Small intestine (tissue), 7 donors: ENCODE measurements at regions not wholly inside any gene's neighbourhood (a gene's known extent, or its start where the extent isn't known, plus 50 kb on each side); places are given as distances from the start of the nearest gene placed in this dataset.

ENCODE experiments used
- DNase-seq, 2 donors: peaks; one replicate each; pipeline versions ENCODE4 v3.0.0 to v3.0.0-alpha.2; 2013
- FAIRE-seq: peaks from 2 replicates; lab custom pipeline; 2012; peaks lifted over from hg19 to GRCh38; lab: Jason Lieb, UNC
- H3K27ac ChIP-seq, 3 donors: one replicate each; pipeline ENCODE4 v1.5.1; 2013; ENCODE audit warnings: low read length in 2 of 3, mild to moderate bottlenecking in 2 of 3, control low read depth in 1 of 3, inconsistent platforms in 1 of 3, low read depth in 1 of 3, moderate library complexity in 1 of 3
- H3K27me3 ChIP-seq, 3 donors: one replicate each; pipeline ENCODE4 v1.6.1; 2013; ENCODE audit warnings: low read length in 3 of 3, inconsistent platforms in 1 of 3; ENCODE audit not compliant: control insufficient read depth in 3 of 3, insufficient read depth in 3 of 3
- H3K36me3 ChIP-seq, 3 donors: one replicate each; pipeline ENCODE4 v1.6.1; 2013; ENCODE audit warnings: low read length in 3 of 3, inconsistent platforms in 1 of 3, low read depth in 1 of 3, mild to moderate bottlenecking in 1 of 3, moderate library complexity in 1 of 3; ENCODE audit not compliant: control insufficient read depth in 3 of 3, insufficient read depth in 2 of 3
- H3K4me1 ChIP-seq, 3 donors: one replicate each; pipeline ENCODE4 v1.6.1; 2013; ENCODE audit warnings: low read length in 2 of 3, inconsistent platforms in 1 of 3, low read depth in 1 of 3, mild to moderate bottlenecking in 1 of 3, moderate library complexity in 1 of 3; ENCODE audit not compliant: control insufficient read depth in 3 of 3, insufficient read depth in 2 of 3
- H3K4me3 ChIP-seq, 3 donors: one replicate each; pipeline ENCODE4 v1.5.1; 2013; ENCODE audit warnings: low read length in 3 of 3, control low read depth in 1 of 3, inconsistent platforms in 1 of 3, low read depth in 1 of 3, mild to moderate bottlenecking in 1 of 3, moderate library complexity in 1 of 3
- H3K9me3 ChIP-seq, 2 donors: one replicate each; pipeline ENCODE4 v1.6.1; 2013; ENCODE audit warnings: low read depth in 1 of 2, low read length in 1 of 2; ENCODE audit not compliant: control insufficient read depth in 2 of 2, insufficient read depth in 1 of 2
- whole genome bisulfite sequencing, 3 donors: extraction: QIAGEN DNeasy Blood & Tissue Kit; methylation state at CpG; one replicate each; pipeline ENCODE4 v1.1.7; 2013; 5-methylcytosine and 5-hydroxymethylcytosine counted together
- donor health status: healthy with polysubstance abuse.
- donor health status: control.
- donor health status: control.
- donor health status: Bipolar disorder and iron deficiency.
- donor health status: healthy.

- DNase-seq (no peak), FAIRE-seq (no peak)
- no peaks in the 10 kb centered on the region for H3K36me3 ChIP-seq
- no peaks in the 10 kb centered on the region for H3K4me1 ChIP-seq
- H3K27me3 ChIP-seq: no peaks in the 10 kb centered on the region
- H3K9me3 ChIP-seq: no peaks in the 10 kb centered on the region
- no peak overlapping the region for H3K4me3 ChIP-seq
- WGBS, 3 donors: 51 to 59% (median 56%) methylated on average over 9 to 10 of the region's 10 CpGs
- no peak overlapping the region for H3K27ac ChIP-seq
Observed at GRCh38 chr2:2706306-2706705, 375.2 kb upstream of the MYT1L start.

GRCh38 chr2:2705871-2706270 is 374.8 kb upstream of the MYT1L start:
- H3K27me3 ChIP-seq: no peaks in the 10 kb centered on the region
- no peak for DNase-seq
- no peak overlapping the region for H3K27ac ChIP-seq
- 30 to 73% (median 36%) methylated on average over 10 of the region's 10 CpGs for WGBS, 3 donors
- no peaks in the 10 kb centered on the region for H3K4me1 ChIP-seq
- H3K36me3 ChIP-seq: no peaks in the 10 kb centered on the region
- no peak overlapping the region for H3K4me3 ChIP-seq
- no peaks in the 10 kb centered on the region for H3K9me3 ChIP-seq
- no peak for FAIRE-seq

GRCh38 chr2:2704428-2705090 is 373.5 kb upstream of the MYT1L start:
- Histone ChIP-seq H3K9me3 (no peaks in the 10 kb centered on the region), H3K36me3 (no peaks in the 10 kb centered on the region), H3K27ac (no peak overlapping the region), H3K27me3 (no peaks in the 10 kb centered on the region), H3K4me3 (no peak overlapping the region), H3K4me1 (no peaks in the 10 kb centered on the region)
- WGBS, 3 donors: 69 to 80% (median 75%) methylated on average over 13 of the region's 13 CpGs
- no peak for FAIRE-seq
- DNase-seq: no peak

- FAIRE-seq: no peak
Observed at GRCh38 chr2:2703762-2704427, 372.8 kb upstream of the MYT1L start.

GRCh38 chr2:2703172-2703571 is 372.1 kb upstream of the MYT1L start:
- H3K9me3 ChIP-seq: no peaks in the 10 kb centered on the region
- H3K36me3 ChIP-seq: no peaks in the 10 kb centered on the region
- H3K27ac ChIP-seq: no peak overlapping the region
- no peaks in the 10 kb centered on the region for H3K27me3 ChIP-seq
- FAIRE-seq (no peak), DNase-seq (no peak)
- WGBS, 3 donors: 67 to 87% (median 76%) methylated on average over 7 of the region's 7 CpGs
- no peak overlapping the region for H3K4me3 ChIP-seq
- no peaks in the 10 kb centered on the region for H3K4me1 ChIP-seq

More at GRCh38 chr2:2703762-2704427, 372.8 kb upstream of the MYT1L start:
- no peaks in the 10 kb centered on the region for H3K27me3 ChIP-seq
- no peaks in the 10 kb centered on the region for H3K36me3 ChIP-seq
- 83 to 86% (median 84%) methylated on average over 17 of the region's 17 CpGs for WGBS, 3 donors
- H3K4me3 ChIP-seq: no peak overlapping the region
- H3K4me1 ChIP-seq: no peaks in the 10 kb centered on the region
- H3K9me3 ChIP-seq: no peaks in the 10 kb centered on the region
- no peak for DNase-seq
- no peak overlapping the region for H3K27ac ChIP-seq

- FAIRE-seq (no peak), DNase-seq (no peak)
- Histone ChIP-seq H3K4me3 (no peak overlapping the region), H3K4me1 (no peaks in the 10 kb centered on the region), H3K9me3 (no peaks in the 10 kb centered on the region), H3K27ac (no peak overlapping the region), H3K27me3 (no peaks in the 10 kb centered on the region), H3K36me3 (no peaks in the 10 kb centered on the region)
- 71 to 85% (median 83%) methylated on average over 8 to 9 of the region's 9 CpGs for WGBS, 3 donors
Observed at GRCh38 chr2:2702385-2702784, 371.3 kb upstream of the MYT1L start.

- WGBS, 3 donors: 62 to 80% (median 67%) methylated on average over 8 of the region's 8 CpGs
Observed at GRCh38 chr2:2701813-2702212, 370.7 kb upstream of the MYT1L start.

GRCh38 chr2:2701176-2701781 is 370.2 kb upstream of the MYT1L start:
- Histone ChIP-seq H3K27ac (no peak overlapping the region), H3K4me1 (no peaks in the 10 kb centered on the region), H3K36me3 (no peaks in the 10 kb centered on the region), H3K9me3 (no peaks in the 10 kb centered on the region), H3K4me3 (no peak overlapping the region), H3K27me3 (no peaks in the 10 kb centered on the region)
- DNase-seq: no peak
- no peak for FAIRE-seq
- 83 to 86% (median 86%) methylated on average over 22 of the region's 22 CpGs for WGBS, 3 donors

More at GRCh38 chr2:2701813-2702212, 370.7 kb upstream of the MYT1L start:
- H3K36me3 ChIP-seq: no peaks in the 10 kb centered on the region
- FAIRE-seq (no peak), DNase-seq (no peak)
- H3K4me1 ChIP-seq: no peaks in the 10 kb centered on the region
- no peak overlapping the region for H3K27ac ChIP-seq
- no peaks in the 10 kb centered on the region for H3K9me3 ChIP-seq
- H3K27me3 ChIP-seq: no peaks in the 10 kb centered on the region
- no peak overlapping the region for H3K4me3 ChIP-seq
